B cell (primary cell): ENCODE measurements at regions not wholly inside any gene's neighbourhood (a gene's known extent, or its start where the extent isn't known, plus 50 kb on each side); places are given as distances from the start of the nearest gene placed in this dataset.

Source experiments
- ATAC-seq: fragments of 200-7000 bp; cut with Tn5 transposase; one replicate; pipeline ENCODE4 v1.10.0; 2021; ENCODE audit warnings: low read depth, mild to moderate bottlenecking, moderate number of reproducible peaks, moderate library complexity
- CTCF ChIA-PET: fragments of 350-600 bp; sonication (Branson Sonifier 250); formaldehyde crosslinking; loops from one replicate; lab custom pipeline; 2021; ENCODE audit warnings: antibody characterized with exemption, inconsistent platforms; lab: Charles Lee
- POLR2A ChIA-PET: fragments of 350-600 bp; sonication (Branson Sonifier 250); formaldehyde crosslinking; loops from one replicate; lab custom pipeline; 2021; ENCODE audit warnings: antibody characterized with exemption; lab: Charles Lee
- DNase-seq: peaks from one replicate; pipeline ENCODE4 v3.0.0; 2013
- H2AFZ ChIP-seq: 2 replicates; pipeline ENCODE4 v1.6.1; 2012; ENCODE audit warnings: mild to moderate bottlenecking, low read depth, low read length; ENCODE audit not compliant: insufficient read depth, poor library complexity, severe bottlenecking
- H3K27ac ChIP-seq, 2 donors: 1 replicate in 1 of 2; 2 replicates in 1 of 2; pipeline ENCODE4 v1.5.1; 2012 to 2013; ENCODE audit warnings: low read length in 2 of 2, mild to moderate bottlenecking in 2 of 2, moderate library complexity in 1 of 2
- H3K27me3 ChIP-seq, 4 experiments: fragments of 200-600 bp in 1 of 4; sonication (generic) in 1 of 4; replicated peaks in 1 of 4; 1 replicate in 2 of 4; 2 replicates in 2 of 4; pipeline versions ENCODE4 v1.6.1 to v1.7.0; 2013 to 2016; ENCODE audit warnings: low read length in 3 of 4, mild to moderate bottlenecking in 2 of 4, mixed read lengths in 1 of 4, moderate library complexity in 1 of 4; ENCODE audit not compliant: insufficient read depth in 4 of 4, control insufficient read depth in 3 of 4; ENCODE audit errors: control extremely low read depth in 1 of 4
- H3K36me3 ChIP-seq, 2 experiments: replicated peaks in 1 of 2; 1 replicate in 1 of 2; 2 replicates in 1 of 2; pipeline versions ENCODE4 v1.6.1 to v1.7.1; 2013; ENCODE audit warnings: low read length in 1 of 2; ENCODE audit not compliant: insufficient read depth in 2 of 2, control insufficient read depth in 1 of 2; ENCODE audit errors: control extremely low read depth in 1 of 2, extremely low read depth in 1 of 2
- H3K4me1 ChIP-seq, 2 donors: fragments of 200-600 bp in 1 of 2; sonication (generic) in 1 of 2; 1 replicate in 1 of 2; 2 replicates in 1 of 2; pipeline versions ENCODE4 v1.5.1 to v1.6.1; 2013 to 2017; ENCODE audit warnings: low read length in 2 of 2; ENCODE audit not compliant: control insufficient read depth in 2 of 2, insufficient read depth in 2 of 2
- H3K4me2 ChIP-seq: replicated peaks from 2 replicates; pipeline ENCODE3; 2012; ENCODE audit warnings: mild to moderate bottlenecking, low read depth, low read length; ENCODE audit not compliant: poor library complexity, severe bottlenecking
- H3K4me3 ChIP-seq, 5 experiments: fragments of 200-600 bp in 1 of 5; sonication (generic) in 1 of 5; 1 replicate in 3 of 5; 2 replicates in 2 of 5; pipeline versions ENCODE4 v1.5.1 to v1.7.0; 2011 to 2016; ENCODE audit warnings: low read length in 4 of 5, mild to moderate bottlenecking in 4 of 5, low read depth in 2 of 5, control low read depth in 1 of 5, moderate library complexity in 1 of 5; ENCODE audit not compliant: insufficient read depth in 1 of 5; ENCODE audit errors: control extremely low read depth in 1 of 5, extremely low read depth in 1 of 5
- H3K79me2 ChIP-seq: fragments of 200-600 bp; sonication (generic); one replicate; pipeline ENCODE4 v1.6.0; 2016; ENCODE audit warnings: low read length; ENCODE audit not compliant: control insufficient read depth, insufficient read depth
- H3K9ac ChIP-seq: fragments of 200-600 bp; sonication (generic); 2 replicates; pipeline ENCODE4 v1.6.1; 2017; ENCODE audit warnings: mild to moderate bottlenecking, low read length, moderate library complexity
- H3K9me3 ChIP-seq, 3 donors: one replicate each; pipeline versions ENCODE4 v1.6.1 to v1.7.1; 2013; ENCODE audit warnings: low read length in 2 of 3; ENCODE audit not compliant: control insufficient read depth in 2 of 3, insufficient read depth in 1 of 3; ENCODE audit errors: control extremely low read depth in 1 of 3
- H4K20me1 ChIP-seq: 2 replicates; pipeline ENCODE4 v1.6.0; 2012; ENCODE audit warnings: mild to moderate bottlenecking, low read length; ENCODE audit not compliant: insufficient read depth, control insufficient read depth, poor library complexity, severe bottlenecking
- H3K27ac Mint-ChIP-seq: one replicate; pipeline ENCODE4 v1.8.0; 2021; ENCODE audit warnings: mixed read lengths
- H3K27me3 Mint-ChIP-seq: one replicate; pipeline ENCODE4 v1.8.0; 2021; ENCODE audit warnings: mixed read lengths
- H3K4me1 Mint-ChIP-seq: one replicate; pipeline ENCODE4 v1.8.0; 2021; ENCODE audit warnings: mixed read lengths
- H3K4me3 Mint-ChIP-seq: one replicate; pipeline ENCODE4 v1.8.0; 2021; ENCODE audit warnings: mixed read lengths
- H3K9me3 Mint-ChIP-seq: one replicate; pipeline ENCODE4 v1.8.0; 2022; ENCODE audit warnings: mixed read lengths; ENCODE audit not compliant: insufficient read depth
- EZH2 ChIP-seq: IDR thresholded peaks from 2 replicates; pipeline ENCODE4 v1.6.1; 2012; ENCODE audit warnings: borderline replicate concordance, low read depth, mild to moderate bottlenecking, moderate library complexity, low read length; ENCODE audit not compliant: insufficient read depth, poor library complexity, severe bottlenecking
- WGBS: methylation state at CpG from one replicate; pipeline ENCODE4 v1.1.5; 2013; ENCODE audit warnings: missing lambda C conversion rate; ENCODE audit not compliant: insufficient coverage; 5-methylcytosine and 5-hydroxymethylcytosine counted together
- intact Hi-C: fragments of 100-400 bp; cut with micrococcal nuclease; formaldehyde crosslinking; loops from one replicate; pipeline ENCODE4 v1.10.0; 2022
- TF ChIP-seq, protein P1 (sequence below): fragments of 200-600 bp; IDR thresholded peaks from one replicate; pipeline ENCODE4 v1.8.0; 2022; ENCODE audit warnings: antibody characterized with exemption, mild to moderate bottlenecking

GRCh38 chr4:100019821-100020220, 69.7 kb upstream of the H2AZ1 start:
- Histone ChIP-seq H3K9me3 (peaks cover 0 to 1% (median 0%) of the 10 kb centered on the region in 3 donors), H2AFZ (no peak overlapping the region), H3K9ac (no peak overlapping the region), H3K27ac (no peak overlapping the region), H3K27me3 (peaks cover 0 to 3% (median 0%) of the 10 kb centered on the region in 4 experiments), H3K4me2 (no peak overlapping the region), H3K4me3 (no peak overlapping the region), H4K20me1 (no peaks in the 10 kb centered on the region), H3K36me3 (no peaks in the 10 kb centered on the region), H3K79me2 (no peaks in the 10 kb centered on the region), H3K4me1 (no peaks in the 10 kb centered on the region)
- Mint-ChIP-seq H3K9me3 (no peaks in the 10 kb centered on the region), H3K27me3 (peaks cover 17% of the 10 kb centered on the region), H3K4me1 (no peaks in the 10 kb centered on the region), H3K27ac (no peak overlapping the region), H3K4me3 (no peak overlapping the region)
- WGBS = no CpG with 5 or more reads among the region's 1 CpG
- ChIA-PET CTCF (no interaction called here), POLR2A (no interaction called here)
- intact Hi-C loops = no loop called here
- DNase-seq = no peak
- no peak for TF ChIP-seq EZH2
- TF ChIP-seq, protein P1, sequence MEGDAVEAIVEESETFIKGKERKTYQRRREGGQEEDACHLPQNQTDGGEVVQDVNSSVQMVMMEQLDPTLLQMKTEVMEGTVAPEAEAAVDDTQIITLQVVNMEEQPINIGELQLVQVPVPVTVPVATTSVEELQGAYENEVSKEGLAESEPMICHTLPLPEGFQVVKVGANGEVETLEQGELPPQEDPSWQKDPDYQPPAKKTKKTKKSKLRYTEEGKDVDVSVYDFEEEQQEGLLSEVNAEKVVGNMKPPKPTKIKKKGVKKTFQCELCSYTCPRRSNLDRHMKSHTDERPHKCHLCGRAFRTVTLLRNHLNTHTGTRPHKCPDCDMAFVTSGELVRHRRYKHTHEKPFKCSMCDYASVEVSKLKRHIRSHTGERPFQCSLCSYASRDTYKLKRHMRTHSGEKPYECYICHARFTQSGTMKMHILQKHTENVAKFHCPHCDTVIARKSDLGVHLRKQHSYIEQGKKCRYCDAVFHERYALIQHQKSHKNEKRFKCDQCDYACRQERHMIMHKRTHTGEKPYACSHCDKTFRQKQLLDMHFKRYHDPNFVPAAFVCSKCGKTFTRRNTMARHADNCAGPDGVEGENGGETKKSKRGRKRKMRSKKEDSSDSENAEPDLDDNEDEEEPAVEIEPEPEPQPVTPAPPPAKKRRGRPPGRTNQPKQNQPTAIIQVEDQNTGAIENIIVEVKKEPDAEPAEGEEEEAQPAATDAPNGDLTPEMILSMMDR = no peak
- no peak for ATAC-seq

DNA sequence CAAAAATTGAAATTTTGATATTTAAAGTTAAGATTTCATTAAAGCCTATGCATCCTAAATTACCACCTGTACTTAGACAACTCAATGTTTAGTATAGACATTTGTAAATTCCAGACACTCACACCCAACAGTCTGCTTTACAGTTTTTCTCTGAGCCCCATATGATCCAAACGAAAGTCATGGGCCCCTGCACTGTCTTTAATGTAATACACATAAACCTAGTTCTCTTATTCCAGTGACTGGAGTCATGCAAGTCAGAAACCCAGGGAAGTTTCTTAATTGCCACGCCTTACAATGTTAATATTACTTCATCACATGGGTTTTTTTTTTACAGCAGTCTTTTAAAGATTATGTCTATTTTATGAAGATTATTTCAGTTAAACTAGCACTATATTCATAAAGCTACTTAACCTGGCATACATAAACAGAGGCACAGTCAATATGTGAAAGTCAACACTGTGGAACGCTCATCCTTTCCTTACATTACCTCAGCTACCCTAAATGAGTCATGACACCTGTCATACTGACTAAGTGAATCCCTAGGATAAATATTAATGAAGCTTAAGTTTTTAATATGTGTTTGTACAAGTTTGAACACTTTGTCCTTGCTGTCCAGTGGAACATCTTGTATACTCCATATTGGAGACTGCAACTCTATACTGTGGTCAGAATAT, 67.7 kb upstream of the H2AZ1 start:
- no peaks in the 10 kb centered on the region for H3K36me3 ChIP-seq
- H3K4me1 ChIP-seq = no peaks in the 10 kb centered on the region
- peaks cover 0 to 1% (median 0%) of the 10 kb centered on the region in 3 donors for H3K9me3 ChIP-seq
- no peaks in the 10 kb centered on the region for H3K79me2 ChIP-seq
- H3K27ac ChIP-seq = no peak overlapping the region
- H3K9me3 Mint-ChIP-seq = no peaks in the 10 kb centered on the region
- H3K4me3 ChIP-seq = no peak overlapping the region
- no peak for ATAC-seq
- peaks cover 8% of the 10 kb centered on the region for H3K27me3 Mint-ChIP-seq
- H3K4me3 Mint-ChIP-seq = no peak overlapping the region
- H3K9ac ChIP-seq = no peak overlapping the region
- intact Hi-C loops = no loop called here
- H3K27ac Mint-ChIP-seq = no peak overlapping the region
- no peaks in the 10 kb centered on the region for H3K4me1 Mint-ChIP-seq
- H3K27me3 ChIP-seq = peaks cover 0 to 6% (median 0%) of the 10 kb centered on the region in 4 experiments
- no peak for DNase-seq
- ChIA-PET POLR2A (no interaction called here), CTCF (no interaction called here)
- no peaks in the 10 kb centered on the region for H4K20me1 ChIP-seq
- 88% methylated on average over 1 of the region's 3 CpGs for WGBS
- TF ChIP-seq, protein P1 = no peak
- TF ChIP-seq EZH2 = no peak
- no peak overlapping the region for H2AFZ ChIP-seq
- no peak overlapping the region for H3K4me2 ChIP-seq
